Ishikawa (cell line): ENCODE measurements at regions not wholly inside any gene's neighbourhood (a gene's known extent, or its start where the extent isn't known, plus 50 kb on each side); places are given as distances from the start of the nearest gene placed in this dataset.

ENCODE experiments used
- CEBPB ChIP-seq: IDR thresholded peaks from 2 replicates; pipeline ENCODE4 v1.6.1; 2012
- CREB1 ChIP-seq: IDR thresholded peaks from 2 replicates; pipeline ENCODE4 v1.6.1; 2012; ENCODE audit warnings: low read depth
- EGR1 ChIP-seq: IDR thresholded peaks from 2 replicates; pipeline ENCODE4 v1.6.1; 2012
- EP300 ChIP-seq: IDR thresholded peaks from 2 replicates; pipeline ENCODE4 v1.6.1; 2012; ENCODE audit warnings: borderline replicate concordance
- FOXM1 ChIP-seq: IDR thresholded peaks from 2 replicates; pipeline ENCODE4 v1.6.1; 2012; ENCODE audit warnings: low read depth, borderline replicate concordance
- NFIC ChIP-seq: IDR thresholded peaks from 2 replicates; pipeline ENCODE4 v1.6.1; 2012
- RAD21 ChIP-seq: IDR thresholded peaks from 2 replicates; pipeline ENCODE4 v1.6.1; 2012; ENCODE audit warnings: low read depth
- TAF1 ChIP-seq: IDR thresholded peaks from 2 replicates; pipeline ENCODE4 v1.6.1; 2012; ENCODE audit warnings: low read depth, mild to moderate bottlenecking
- TCF12 ChIP-seq: IDR thresholded peaks from 2 replicates; pipeline ENCODE4 v1.6.1; 2012; ENCODE audit warnings: low read depth
- TEAD4 ChIP-seq: IDR thresholded peaks from 2 replicates; pipeline ENCODE4 v1.6.1; 2012
- YY1 ChIP-seq: IDR thresholded peaks from 2 replicates; pipeline ENCODE4 v1.6.1; 2012; ENCODE audit warnings: low read depth
- ZBTB7A ChIP-seq: IDR thresholded peaks from 2 replicates; pipeline ENCODE4 v1.6.1; 2012; ENCODE audit warnings: low read depth
- TF ChIP-seq, protein P1 (sequence below): IDR thresholded peaks from 2 replicates; pipeline ENCODE4 v1.6.1; 2012
- TF ChIP-seq, protein P2 (sequence below): IDR thresholded peaks from 2 replicates; pipeline ENCODE4 v1.6.1; 2012; ENCODE audit warnings: low read depth, mild to moderate bottlenecking
- TF ChIP-seq, protein P3 (sequence below): IDR thresholded peaks from 2 replicates; pipeline ENCODE4 v1.6.1; 2012

DNA sequence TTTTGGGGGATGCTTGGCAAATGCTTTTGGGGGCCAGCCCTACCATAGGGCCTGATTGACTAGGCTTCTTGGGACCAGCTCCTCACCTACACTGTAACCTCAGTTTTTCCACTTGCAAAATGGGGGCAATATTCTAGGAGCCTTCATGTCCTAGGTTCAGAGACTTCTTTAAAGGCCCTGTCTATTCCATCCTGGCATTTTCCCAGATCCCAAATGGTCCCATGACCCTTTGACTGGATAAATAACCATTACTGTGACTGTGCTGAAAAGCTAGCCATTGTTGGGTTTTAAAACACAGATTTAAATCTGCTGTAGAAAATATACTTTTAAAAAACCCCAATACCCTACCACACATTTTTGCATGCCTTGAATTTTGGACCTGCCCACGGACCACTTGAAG lies 149.8 kb downstream of the EFNB1 start:
- TF ChIP-seq CREB1 (no peak), TAF1 (no peak), EP300 (no peak), FOXM1 (no peak), EGR1 (no peak)
- TF ChIP-seq, protein P1, sequence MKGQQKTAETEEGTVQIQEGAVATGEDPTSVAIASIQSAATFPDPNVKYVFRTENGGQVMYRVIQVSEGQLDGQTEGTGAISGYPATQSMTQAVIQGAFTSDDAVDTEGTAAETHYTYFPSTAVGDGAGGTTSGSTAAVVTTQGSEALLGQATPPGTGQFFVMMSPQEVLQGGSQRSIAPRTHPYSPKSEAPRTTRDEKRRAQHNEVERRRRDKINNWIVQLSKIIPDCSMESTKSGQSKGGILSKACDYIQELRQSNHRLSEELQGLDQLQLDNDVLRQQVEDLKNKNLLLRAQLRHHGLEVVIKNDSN = no peak

DNA sequence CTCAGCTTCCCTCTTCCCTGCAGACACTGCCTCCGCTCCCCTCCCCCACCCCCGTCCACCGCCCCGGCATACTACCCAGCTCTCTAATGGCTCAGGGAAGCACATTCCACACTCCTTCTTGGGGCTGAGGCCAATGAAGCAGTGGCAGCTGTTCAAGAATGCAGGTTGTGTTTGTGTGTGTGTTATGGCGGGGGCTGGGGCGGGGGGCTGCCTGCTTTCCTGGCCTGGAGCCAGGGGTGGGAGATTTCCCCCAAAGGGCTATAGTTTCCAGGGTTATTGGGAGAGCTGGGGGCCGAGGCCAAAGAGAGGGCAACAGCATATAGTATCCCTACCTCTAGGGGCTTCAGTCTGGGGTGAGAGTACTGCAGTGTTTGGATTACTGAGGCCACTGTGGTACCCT lies 149.4 kb downstream of the EFNB1 start:
- TF ChIP-seq NFIC = peak; percentile 27; the same call in 1 of the 2 replicates
- TF ChIP-seq, protein P2, sequence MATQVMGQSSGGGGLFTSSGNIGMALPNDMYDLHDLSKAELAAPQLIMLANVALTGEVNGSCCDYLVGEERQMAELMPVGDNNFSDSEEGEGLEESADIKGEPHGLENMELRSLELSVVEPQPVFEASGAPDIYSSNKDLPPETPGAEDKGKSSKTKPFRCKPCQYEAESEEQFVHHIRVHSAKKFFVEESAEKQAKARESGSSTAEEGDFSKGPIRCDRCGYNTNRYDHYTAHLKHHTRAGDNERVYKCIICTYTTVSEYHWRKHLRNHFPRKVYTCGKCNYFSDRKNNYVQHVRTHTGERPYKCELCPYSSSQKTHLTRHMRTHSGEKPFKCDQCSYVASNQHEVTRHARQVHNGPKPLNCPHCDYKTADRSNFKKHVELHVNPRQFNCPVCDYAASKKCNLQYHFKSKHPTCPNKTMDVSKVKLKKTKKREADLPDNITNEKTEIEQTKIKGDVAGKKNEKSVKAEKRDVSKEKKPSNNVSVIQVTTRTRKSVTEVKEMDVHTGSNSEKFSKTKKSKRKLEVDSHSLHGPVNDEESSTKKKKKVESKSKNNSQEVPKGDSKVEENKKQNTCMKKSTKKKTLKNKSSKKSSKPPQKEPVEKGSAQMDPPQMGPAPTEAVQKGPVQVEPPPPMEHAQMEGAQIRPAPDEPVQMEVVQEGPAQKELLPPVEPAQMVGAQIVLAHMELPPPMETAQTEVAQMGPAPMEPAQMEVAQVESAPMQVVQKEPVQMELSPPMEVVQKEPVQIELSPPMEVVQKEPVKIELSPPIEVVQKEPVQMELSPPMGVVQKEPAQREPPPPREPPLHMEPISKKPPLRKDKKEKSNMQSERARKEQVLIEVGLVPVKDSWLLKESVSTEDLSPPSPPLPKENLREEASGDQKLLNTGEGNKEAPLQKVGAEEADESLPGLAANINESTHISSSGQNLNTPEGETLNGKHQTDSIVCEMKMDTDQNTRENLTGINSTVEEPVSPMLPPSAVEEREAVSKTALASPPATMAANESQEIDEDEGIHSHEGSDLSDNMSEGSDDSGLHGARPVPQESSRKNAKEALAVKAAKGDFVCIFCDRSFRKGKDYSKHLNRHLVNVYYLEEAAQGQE = no peak

DNA sequence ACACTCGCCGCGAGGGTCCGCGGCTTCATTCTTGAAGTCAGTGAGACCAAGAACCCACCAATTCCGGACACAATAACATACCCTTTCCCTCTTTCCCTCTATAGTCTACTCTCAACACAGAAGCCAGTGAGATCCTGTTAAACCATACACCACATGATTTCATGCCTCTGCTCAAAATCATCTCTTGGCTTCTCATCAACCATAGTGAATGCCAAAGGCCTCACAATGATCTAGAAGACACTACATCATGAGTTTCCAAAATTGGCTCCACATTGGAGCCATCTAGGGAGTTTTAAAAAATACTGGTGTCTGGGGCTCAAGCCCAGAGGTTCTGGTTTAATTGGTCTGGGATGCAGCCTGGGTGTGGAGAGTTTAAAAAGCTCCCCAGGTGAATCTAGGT lies 124.5 kb downstream of the EFNB1 start:
- TF ChIP-seq FOXM1 = no peak
- no peak for TF ChIP-seq TCF12
- TF ChIP-seq TEAD4 = no peak
- no peak for TF ChIP-seq YY1
- TF ChIP-seq, protein P1 = no peak
- TF ChIP-seq EGR1 = no peak
- TF ChIP-seq, protein P3, sequence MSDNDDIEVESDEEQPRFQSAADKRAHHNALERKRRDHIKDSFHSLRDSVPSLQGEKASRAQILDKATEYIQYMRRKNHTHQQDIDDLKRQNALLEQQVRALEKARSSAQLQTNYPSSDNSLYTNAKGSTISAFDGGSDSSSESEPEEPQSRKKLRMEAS = no peak
- no peak for TF ChIP-seq TAF1
- TF ChIP-seq ZBTB7A = no peak
- no peak for TF ChIP-seq CREB1
- TF ChIP-seq EP300 = no peak
- TF ChIP-seq, protein P2 = no peak
- no peak for TF ChIP-seq CEBPB
- TF ChIP-seq NFIC = no peak
- no peak for TF ChIP-seq RAD21

DNA sequence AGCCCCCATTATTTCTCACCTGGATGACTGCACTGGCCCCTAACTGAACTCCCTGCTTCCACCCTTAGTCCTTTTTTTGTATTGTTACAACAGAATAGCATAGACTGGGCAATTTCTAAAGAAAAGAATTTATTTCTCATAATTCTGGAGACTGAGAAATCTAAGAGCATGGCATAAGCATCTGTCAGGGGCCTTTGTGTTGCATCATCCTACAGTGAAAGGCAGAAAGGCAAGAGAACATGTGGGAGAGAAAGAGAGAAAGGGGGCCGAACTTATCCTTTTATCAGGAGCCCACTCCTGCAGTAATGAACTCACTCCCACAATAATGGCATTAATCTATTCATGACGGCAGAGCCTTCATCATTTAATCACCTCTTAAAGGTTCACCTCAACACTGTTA lies 122.1 kb downstream of the EFNB1 start:
- no peak for TF ChIP-seq YY1
- TF ChIP-seq RAD21 = no peak
- TF ChIP-seq, protein P1 = no peak
- no peak for TF ChIP-seq NFIC
- TF ChIP-seq TAF1 = no peak
- TF ChIP-seq TEAD4 = no peak
- no peak for TF ChIP-seq ZBTB7A
- TF ChIP-seq, protein P3 = no peak
- TF ChIP-seq CEBPB = no peak
- no peak for TF ChIP-seq TCF12
- TF ChIP-seq EGR1 = no peak
- TF ChIP-seq FOXM1 = no peak
- no peak for TF ChIP-seq CREB1
- TF ChIP-seq EP300 = no peak
- TF ChIP-seq, protein P2 = no peak
